OCI-LY3 (cell line): ENCODE measurements at regions not wholly inside any gene's neighbourhood (a gene's known extent, or its start where the extent isn't known, plus 50 kb on each side); places are given as distances from the start of the nearest gene placed in this dataset.

Experiments
- CTCF ChIP-seq: fragments of 200-600, 300-600 bp; sonication (generic); IDR thresholded peaks from 2 replicates; pipeline ENCODE4 v1.5.1; 2014; ENCODE audit warnings: antibody characterized with exemption, low read length, low read depth
- EZH2phosphoT487 ChIP-seq: fragments of 200-600 bp; shearing (Covaris generic); IDR thresholded peaks from 2 replicates; pipeline ENCODE4 v1.6.1; 2018; ENCODE audit warnings: antibody characterized with exemption, mixed run types, low read depth

GRCh38 chr4:103482471-103482870 is 237.3 kb downstream of the TACR3 start:
- TF ChIP-seq CTCF (no peak), EZH2phosphoT487 (no peak)
